HPDE6-E6E7 (cell line): ENCODE measurements at regions not wholly inside any gene's neighbourhood (a gene's known extent, or its start where the extent isn't known, plus 50 kb on each side); places are given as distances from the start of the nearest gene placed in this dataset.

Source experiments
- DNase-seq: peaks from one replicate; pipeline ENCODE4 v3.0.0; 2011; ENCODE audit warnings: missing footprints; ENCODE audit errors: extremely low spot score

DNA sequence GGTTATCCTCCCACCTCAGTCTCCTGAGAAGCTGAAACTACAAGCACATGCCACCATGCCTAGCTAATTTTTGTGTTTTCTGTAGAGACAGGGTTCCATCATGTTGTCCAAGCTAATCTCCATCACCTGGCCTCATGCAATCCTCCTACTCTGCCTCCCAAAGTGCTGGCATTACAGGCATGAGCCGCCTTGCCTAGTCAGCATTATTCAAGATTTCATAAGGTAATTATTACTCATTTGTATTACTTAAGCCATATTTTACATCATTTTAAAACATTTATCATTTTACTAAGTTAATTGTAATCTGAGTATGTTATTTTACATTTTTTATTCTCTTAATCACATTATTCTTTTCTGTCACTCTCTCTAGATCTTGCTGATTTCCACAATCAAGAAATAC, 1575.6 kb downstream of the NCAM2 start:
- DNase-seq, result no peak

DNA sequence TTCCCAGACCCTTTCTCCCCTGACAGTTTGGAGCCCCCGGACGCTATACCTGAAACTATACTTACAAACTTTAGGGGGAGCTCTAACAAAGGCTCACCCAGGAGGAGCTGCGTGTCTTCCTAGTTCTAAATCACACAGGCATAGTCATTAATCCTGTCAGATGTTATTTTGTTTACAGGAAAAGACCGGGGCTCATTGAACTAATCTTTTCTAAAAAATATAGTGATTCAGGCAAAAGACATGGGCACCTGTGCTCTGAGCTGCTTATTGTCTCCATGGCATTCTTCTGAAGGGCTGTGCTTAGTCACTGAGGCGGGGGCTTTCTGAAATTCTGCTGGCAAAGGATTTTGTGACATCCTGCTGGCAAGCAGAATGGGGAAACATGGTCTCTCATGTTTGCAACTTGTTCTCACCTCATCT, 1577.0 kb downstream of the NCAM2 start:
- no peak for DNase-seq

DNA sequence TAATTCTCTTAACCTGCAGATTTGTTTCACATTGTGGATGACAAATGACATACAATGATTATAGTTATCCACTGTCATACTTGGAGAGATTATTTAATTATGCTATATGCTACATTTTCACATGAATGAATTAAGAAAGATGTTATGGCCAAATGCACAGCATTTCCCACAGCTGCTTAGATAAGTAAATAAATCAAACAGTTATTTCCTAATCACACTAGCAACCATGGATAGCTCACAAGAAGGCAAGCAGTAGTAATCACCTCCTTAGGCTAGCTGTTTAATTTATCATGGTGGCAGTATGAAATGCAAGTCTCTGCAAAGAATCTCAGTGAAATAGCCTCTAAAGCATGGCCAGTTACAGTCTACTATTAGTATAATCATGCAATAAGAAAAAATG, 1581.5 kb downstream of the NCAM2 start:
- no peak for DNase-seq

DNA sequence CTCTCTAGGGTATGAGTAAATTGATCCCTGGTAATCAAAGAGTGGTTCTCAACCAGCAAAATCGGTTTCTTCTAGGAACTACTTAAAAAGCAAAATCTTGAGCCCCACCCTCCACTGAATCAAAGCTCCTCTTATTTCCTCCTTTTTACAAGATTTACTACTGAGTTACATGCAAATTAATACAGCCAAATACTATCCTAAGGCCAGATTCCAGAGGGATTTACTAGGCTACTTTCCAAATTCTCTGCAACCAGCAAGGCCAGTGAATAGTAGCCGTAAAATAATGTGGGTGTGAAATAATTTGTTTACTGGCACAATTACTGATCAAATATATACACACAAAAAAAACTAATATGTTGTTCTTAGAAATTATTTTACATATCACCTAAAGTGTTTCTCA, 1583.8 kb downstream of the NCAM2 start:
- no peak for DNase-seq

DNA sequence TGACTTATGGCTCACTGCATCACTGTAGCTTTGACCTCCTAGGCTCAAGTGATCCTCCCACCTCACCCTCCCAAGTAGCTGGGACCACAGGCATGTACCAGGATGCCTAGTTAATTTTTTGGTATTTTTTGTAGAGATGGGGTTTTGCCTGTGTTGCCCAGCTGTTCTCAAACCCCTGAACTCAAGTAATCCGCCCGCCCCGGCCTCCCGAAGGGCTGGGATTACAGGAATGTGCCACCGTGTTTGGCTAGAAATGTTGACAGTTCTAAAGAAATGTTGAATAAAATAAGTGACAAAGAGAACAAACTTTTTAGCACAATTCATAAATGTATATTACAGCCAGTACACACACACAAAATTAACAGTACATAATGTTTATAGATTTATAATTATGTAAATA, 1586.1 kb downstream of the NCAM2 start:
- DNase-seq, result no peak

DNA sequence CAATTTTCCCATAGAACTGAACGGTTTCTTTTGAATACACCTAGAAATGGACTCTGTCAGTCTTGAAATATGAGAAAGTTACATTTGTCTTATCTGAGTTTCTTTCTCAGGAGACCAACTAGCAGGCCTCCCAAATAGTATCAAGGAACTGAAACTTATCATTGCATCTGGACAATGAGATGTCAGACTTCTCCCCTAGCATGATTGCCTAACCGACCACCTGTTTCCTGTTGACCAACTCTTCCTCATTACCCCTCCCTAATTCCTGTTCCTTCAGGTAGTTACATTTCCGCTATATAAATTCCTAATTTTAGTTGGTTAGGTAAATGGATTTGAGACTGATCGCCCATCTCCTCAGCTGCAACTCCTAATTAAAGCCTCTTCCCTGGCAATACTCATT, 1587.3 kb downstream of the NCAM2 start:
- no peak for DNase-seq

DNA sequence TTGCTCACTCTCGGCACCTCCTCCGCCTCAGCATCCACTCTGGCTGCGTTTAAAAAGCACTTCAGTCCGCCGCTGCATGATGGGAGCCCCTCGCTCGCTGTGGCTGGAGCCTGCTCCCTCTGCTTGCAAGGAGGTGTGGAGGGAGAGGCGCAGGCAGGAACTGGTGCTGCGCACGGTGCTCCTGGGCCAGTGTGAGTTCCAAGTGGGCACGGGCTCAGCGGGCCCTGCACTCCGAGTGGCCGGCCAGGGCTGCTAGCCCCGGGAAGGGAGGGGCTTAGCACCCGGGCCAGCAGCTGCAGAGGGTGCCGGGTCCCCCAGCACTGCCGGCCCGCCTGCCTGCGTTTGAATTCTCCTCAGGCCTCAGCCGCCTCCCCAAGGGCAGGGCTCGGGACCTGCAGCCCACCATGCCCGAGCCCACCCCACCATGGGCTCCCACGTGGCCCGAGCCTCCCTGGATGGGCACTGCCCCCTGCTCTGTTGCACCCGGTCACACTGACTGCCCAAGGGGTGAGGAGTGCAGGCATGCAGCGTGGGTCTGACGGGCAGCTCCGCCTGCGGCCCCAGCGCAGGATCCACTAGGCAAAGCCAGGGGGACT, 1599.5 kb downstream of the NCAM2 start:
- DNase-seq, result no peak

DNA sequence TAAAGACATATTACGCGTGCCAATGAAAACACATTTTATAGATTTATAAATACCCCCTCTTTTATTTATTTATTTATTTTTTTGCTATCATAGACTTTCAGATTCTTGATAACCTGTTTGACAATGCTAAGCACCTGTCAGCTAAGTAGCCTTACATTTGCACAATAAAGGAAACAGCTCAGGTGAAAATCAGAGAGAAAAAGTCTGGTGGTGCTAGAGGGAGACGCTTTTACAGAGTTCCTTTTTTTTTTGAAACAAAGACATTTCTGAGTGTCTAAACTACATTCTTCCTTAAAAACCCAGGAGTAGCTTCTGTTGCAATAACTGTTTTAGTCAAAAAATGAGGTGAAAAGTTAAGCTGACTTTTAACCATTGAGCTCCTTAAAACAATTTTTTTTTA, 1611.6 kb downstream of the NCAM2 start:
- no peak for DNase-seq

DNA sequence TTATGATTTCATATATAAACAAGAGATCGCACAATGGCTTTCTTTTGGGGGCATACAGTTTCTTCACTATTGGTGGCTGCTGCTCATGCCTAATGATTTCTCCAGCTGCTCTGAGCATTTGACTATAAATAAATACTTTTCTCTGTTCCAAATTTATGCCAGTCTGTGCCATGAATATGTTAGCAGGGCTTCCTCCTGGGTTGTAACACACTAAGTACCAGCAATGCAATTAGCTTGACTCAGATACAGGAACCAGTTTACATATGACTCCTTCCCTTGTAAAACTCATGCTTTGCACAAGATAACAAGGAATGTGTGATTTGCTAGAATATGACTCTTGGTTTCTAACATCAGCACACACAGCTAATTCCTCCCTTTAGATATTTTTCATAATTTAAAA, 1629.7 kb downstream of the NCAM2 start:
- no peak for DNase-seq

DNA sequence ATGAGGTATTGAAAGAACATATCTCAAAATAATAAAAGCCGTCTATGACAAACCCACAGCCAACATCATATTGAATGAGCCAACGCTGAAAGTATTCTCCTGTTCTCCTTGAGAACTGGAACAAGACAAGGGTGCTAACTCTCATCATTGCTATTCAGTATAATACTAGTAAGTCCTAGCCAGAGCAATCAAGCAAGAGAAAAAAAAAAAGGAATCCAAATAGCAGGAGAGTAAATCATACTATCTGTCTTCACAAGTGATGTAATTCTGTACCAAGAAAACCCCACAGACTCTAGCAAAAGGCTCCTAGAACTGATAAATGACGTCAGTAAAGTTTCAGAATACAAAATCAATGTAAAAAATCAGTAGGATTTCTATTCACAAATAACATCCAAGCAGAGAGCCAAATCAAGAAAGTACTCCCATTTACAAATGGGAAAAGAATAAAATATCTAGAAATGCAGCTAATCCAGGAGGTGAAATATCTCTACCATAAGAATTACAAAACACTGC, 1632.8 kb downstream of the NCAM2 start:
- DNase-seq, result no peak

DNA sequence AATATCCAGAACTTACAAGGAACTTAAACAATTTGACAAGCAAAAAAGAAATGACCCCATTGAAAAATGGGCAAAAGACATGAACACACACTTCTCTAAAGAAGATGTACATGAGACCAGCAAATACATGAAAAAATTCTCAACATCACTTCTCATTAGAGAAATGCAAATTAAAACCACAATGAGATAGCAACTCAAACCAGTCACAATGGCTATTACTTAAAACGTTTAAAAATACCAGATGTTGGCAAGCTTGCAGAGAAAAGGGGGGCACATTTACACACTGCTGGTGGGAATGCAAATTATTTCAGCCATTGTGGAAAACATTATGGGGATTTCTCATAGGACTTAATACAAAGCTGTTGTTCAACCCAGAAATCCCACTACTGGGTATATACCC, 1634.0 kb downstream of the NCAM2 start:
- no peak for DNase-seq

DNA sequence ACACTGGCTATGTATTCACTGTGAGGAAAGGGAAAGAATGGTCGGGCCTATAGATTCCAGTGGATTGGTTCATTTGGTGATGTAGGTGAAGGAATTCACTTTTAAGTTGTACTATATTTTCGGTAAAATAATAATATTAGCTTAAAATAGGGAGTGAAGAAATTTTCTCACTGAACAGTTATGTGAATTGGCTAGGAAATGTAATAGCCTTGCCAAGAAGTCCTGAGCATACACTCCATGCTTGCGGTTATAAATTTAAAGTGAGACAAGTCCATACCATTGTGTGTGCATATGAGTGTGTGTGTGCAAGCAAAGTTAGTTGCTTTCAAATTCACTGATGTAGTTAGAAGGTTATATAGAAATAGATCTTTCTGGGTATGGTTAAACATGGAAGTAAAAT, 1651.0 kb downstream of the NCAM2 start:
- no peak for DNase-seq

DNA sequence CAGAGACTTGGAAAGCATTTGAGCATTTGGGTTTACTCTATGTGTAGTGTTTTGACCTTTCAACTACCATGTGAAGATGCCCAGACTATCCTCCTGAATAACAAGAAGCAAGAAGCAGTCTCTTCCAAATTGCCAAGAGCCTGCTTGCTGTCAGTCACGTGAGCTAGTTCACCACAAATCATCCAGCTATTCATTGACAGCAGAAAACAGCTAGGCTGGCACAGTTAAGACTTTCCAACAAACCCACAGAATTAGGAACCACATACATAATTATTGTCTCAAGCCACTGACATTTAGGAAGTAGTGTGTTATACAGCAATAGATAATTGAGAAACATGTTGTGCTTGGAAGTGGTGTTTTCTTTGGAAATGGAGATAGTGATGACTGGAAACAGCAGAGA, 1652.0 kb downstream of the NCAM2 start:
- no peak for DNase-seq

DNA sequence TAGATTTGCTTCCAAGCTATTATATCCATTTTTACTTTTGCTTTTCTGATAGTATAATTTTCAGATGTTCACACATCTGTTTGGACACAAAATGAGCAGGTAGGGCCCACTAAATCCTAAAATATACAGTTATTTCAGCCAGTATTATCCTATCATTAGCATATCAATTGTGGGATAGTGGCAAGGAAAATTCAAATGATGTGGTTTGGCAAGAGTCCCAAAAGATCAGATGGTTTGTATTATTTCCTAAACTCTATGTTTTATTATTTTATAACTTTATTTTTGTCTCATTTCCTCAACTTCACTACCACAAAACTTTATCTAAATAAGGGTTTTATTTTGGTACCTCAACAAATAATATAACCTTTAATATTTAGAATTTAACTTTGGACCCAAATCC, 1659.6 kb downstream of the NCAM2 start:
- DNase-seq, result no peak

DNA sequence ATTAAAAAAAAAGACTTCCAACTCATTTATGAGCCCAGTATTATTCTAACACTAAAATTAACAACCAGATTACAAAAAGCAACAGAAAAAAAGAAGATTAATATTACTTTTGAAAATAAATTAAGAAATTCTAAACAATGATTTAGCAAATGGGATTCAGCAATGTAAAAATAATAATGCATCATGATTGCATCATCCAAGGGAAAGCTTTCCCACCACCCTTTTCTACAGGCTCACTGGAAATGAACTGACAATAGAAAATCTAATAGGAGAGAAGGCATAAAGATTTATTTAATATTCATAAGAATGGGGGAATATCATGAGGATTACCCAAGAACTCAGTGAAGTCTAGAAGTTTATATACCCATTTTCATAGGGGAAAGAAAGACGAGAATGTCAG, 1671.9 kb downstream of the NCAM2 start:
- DNase-seq, result no peak

DNA sequence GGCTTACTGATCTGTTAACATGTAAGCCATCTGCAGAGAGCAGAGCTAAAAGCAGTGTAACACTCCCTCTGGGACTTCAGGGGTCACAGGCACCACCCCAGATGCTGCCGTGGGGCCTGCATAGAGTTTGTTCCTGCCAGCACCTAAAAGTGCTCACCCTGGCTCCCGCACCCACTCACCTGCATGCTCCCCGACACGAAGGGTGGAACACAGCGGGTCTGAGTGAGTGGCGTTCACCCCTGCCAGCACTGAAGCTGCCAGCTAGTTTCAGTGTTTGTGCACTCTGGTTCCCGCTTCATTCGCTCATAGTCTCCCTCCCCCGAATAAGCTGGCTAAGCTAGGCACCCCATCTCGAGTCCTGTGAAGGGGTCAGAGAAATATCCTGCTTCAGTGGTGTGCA, 1681.0 kb downstream of the NCAM2 start:
- no peak for DNase-seq

DNA sequence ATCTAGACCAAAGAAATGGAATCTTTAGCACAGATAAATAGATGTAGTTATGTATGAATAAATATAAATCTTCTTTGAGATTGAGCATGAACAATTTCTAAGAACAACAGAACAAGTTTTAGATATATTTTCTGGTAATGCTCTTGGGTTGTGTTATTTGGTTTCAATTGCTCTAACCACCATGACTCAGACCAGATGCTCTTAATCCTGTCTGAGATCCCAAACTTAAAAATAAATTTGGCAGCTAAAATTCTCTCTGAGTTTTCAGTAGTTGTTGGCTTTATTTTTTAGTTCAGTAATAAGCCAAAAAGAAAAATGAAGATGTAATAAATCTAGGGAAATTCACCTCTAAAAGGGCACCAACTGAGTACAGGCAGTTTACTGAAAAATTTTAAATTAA, 1693.4 kb downstream of the NCAM2 start:
- no peak for DNase-seq

DNA sequence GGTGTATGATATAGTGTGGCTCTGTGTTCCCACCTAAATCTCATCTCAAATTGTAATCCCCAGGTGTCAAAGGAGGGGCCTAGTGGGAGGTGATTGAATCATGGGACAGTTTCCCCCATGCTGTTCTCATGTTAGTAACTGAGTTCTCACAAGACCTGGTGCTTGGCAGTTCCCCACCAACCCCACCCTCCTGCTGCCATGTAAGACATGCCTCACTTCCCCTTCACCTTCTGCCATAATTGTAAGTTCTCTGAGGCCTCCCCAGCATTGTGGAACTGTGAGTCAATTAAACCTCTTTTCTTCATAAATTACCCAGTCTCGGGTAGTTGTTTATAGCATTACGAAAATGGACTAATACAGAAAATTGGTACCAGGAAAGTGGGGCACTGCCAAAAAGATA, 1705.3 kb downstream of the NCAM2 start:
- no peak for DNase-seq

DNA sequence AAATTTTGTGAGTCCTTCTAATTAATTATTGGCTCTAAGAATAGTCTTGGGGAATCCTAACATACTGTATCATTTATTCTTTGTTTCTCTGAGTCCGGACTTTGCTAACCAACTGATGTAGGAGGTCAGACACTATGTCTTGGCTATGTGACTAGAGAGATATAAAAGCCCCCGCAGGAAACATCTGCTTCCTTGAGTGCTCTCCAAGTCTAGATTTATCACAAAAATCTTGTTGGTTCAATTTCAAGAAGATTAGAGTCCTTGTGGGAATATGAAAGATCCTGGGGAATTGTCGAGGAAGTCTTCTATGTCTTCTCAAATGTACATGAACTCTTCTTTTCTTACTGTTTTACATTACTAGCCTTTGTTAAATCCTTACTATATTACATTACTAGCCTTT, 1712.5 kb downstream of the NCAM2 start:
- no peak for DNase-seq

DNA sequence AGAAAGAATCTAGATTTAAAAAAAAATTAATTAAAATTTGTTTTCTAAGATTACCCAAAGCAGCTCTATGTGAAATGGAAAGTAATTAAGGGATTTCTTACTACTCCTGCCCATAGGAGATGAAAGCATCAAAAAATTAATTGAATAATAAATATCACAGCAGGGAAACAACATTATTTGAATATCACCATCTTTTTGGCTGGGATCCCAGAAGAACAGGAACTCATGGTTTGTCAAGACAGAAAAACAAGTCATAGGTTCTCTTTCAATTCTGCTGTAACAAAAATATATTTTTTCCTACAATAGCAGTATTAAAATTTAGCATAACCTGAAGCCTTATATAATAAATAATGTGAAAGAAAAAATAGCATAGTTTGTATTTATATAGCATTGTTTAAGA, 1713.4 kb downstream of the NCAM2 start:
- DNase-seq, result no peak

DNA sequence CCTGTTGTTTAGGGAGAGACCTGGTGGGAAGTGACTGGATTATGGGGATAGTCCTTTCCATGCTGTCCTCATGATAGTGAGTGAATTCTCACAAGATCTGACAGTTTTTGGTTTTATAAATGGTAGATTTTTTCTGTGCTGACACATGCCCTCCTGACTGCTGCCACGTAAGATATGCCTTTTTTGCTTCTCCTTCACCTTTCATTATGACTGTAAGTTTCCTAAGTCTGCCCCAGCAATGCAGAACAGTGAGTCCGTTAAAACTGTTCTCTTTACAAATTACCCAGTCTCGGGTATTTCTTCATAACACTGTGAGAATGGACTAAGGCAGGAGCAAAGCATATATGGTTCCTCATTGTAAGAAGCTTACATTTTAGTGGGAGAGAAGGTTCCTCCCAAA, 1727.2 kb downstream of the NCAM2 start:
- no peak for DNase-seq

DNA sequence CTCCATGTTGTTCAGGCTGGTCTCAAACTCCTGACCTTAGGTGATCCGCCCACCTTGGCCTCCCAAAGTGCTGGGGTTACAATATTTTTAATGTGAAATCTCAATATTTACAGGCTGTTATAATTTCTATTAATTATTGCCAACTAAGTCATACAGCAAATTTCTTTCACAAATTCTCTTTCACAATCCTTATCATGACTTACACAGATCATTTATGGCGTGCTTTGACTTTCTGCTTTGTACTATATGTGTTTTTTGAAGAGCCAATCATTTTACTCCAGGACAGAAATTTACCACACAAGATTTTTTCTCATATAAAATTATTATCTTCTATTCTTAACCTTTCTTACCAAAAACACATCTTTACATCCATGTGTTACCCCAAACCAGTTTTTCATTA, 1729.9 kb downstream of the NCAM2 start:
- no peak for DNase-seq

DNA sequence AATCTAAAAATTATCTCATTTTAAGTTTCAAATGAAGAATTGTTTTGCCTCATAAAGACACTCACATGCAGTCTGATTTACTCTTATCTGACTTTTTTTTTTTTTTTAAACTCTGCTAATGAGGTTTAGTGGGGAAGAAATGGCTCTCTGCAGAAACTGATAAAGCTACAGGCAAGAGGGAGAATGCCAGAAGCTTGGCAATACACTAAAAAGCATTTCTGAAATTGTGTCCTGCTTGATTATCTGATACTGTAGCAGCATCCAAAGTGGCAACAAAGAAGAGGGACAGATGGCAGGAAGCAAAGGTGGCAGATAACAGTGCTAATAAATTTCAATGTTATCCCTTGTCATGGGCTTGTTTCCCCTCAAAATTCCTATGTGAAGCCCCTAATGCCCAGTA, 1744.9 kb downstream of the NCAM2 start:
- no peak for DNase-seq

DNA sequence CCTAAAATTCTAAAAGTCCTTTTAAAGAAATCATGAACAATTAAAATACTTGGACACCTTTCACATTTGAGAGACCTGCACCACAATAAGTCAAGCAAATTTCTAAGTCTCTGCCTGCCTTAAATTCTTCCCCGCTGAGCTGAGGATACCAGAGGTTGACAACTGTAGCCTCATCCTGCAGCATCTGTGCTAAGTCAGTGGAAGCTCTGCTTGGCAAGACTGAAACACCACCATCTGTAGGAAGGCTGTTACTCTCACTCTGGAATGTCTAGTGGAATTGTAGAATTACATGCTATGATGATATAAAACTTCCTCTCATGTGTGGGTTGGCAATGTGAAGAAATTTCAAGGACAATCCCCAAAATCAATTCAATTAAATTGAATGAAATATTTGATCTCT, 1756.5 kb downstream of the NCAM2 start:
- no peak for DNase-seq

DNA sequence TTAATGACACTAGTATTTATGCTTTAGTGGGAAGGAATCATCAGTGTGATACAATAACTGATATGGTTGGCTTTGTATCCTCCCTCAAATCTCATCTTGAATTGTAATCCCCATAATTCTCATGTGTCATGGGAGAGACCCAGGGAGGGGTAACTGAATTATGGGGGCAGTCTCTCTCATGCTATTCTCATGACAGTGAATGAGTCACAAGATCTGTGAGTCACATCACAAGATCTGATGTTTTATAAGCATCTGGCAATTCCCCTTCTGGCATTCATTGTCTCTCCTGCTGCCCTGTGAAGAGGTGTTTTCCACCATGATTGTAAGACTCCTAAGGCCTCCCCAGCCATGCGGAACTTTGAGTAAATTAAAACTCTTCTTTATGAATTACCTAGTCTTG, 1760.3 kb downstream of the NCAM2 start:
- DNase-seq, result no peak
